WTC11 (cell line): ENCODE measurements at regions not wholly inside any gene's neighbourhood (a gene's known extent, or its start where the extent isn't known, plus 50 kb on each side); places are given as distances from the start of the nearest gene placed in this dataset.
A peak's percentile ranks its signal among the peaks of the same experiment; 100 is the strongest.

ENCODE experiments used
- ATAC-seq: fragments of 200-7000 bp; cut with Tn5 transposase; 2 replicates; pipeline ENCODE4 v1.10.0; 2021; ENCODE audit warnings: mild to moderate bottlenecking, moderate library complexity
- CTCF ChIA-PET: fragments of 300-600 bp; sonication (Branson Sonifier 250); formaldehyde crosslinking; loops from one replicate; lab custom pipeline; 2021; ENCODE audit warnings: antibody characterized with exemption; lab: Charles Lee
- POLR2A ChIA-PET: fragments of 350-600 bp; sonication (Branson Sonifier 250); formaldehyde crosslinking; loops from one replicate; lab custom pipeline; 2021; ENCODE audit warnings: antibody characterized with exemption; lab: Charles Lee
- DNase-seq: peaks from one replicate; pipeline ENCODE4 v3.0.0; 2021; ENCODE audit warnings: low spot score
- H3K27ac Mint-ChIP-seq: 2 replicates; pipeline ENCODE4 v1.8.0; 2021; ENCODE audit warnings: mixed read lengths
- H3K27me3 Mint-ChIP-seq: 2 replicates; pipeline ENCODE4 v1.8.0; 2021; ENCODE audit warnings: low read depth, mild to moderate bottlenecking, moderate library complexity, mixed read lengths
- H3K36me3 Mint-ChIP-seq: 2 replicates; pipeline ENCODE4 v1.8.0; 2021; ENCODE audit warnings: mixed read lengths
- H3K4me1 Mint-ChIP-seq: 2 replicates; pipeline ENCODE4 v1.8.0; 2022; ENCODE audit warnings: mixed read lengths
- H3K4me3 Mint-ChIP-seq: 2 replicates; pipeline ENCODE4 v1.8.0; 2021; ENCODE audit warnings: mild to moderate bottlenecking, moderate library complexity, mixed read lengths
- H3K9me3 Mint-ChIP-seq: 2 replicates; pipeline ENCODE4 v1.8.0; 2021; ENCODE audit warnings: mixed read lengths
- AFF4 ChIP-seq: sonication (generic); formaldehyde crosslinking; IDR thresholded peaks from 2 replicates; pipeline ENCODE4 v1.8.1; 2023; ENCODE audit warnings: mild to moderate bottlenecking, missing genetic modification reagents, borderline replicate concordance
- AR ChIP-seq: fragments of 250-450 bp; sonication (Bioruptor Pico); IDR thresholded peaks from 2 replicates; pipeline ENCODE4 v1.9.0; 2021; ENCODE audit warnings: mild to moderate bottlenecking
- ATF1 ChIP-seq: sonication (generic); formaldehyde crosslinking; IDR thresholded peaks from 2 replicates; pipeline ENCODE4 v1.8.1; 2023; ENCODE audit warnings: mild to moderate bottlenecking, moderate library complexity, missing genetic modification reagents
- ATF3 ChIP-seq: sonication (generic); formaldehyde crosslinking; conservative IDR thresholded peaks from 2 replicates; pipeline ENCODE4 v1.8.1; 2022; ENCODE audit warnings: mild to moderate bottlenecking, missing genetic modification reagents
- ERG ChIP-seq: fragments of 250-450 bp; sonication (Bioruptor Pico); IDR thresholded peaks from 2 replicates; pipeline ENCODE4 v1.8.0; 2021; ENCODE audit warnings: mild to moderate bottlenecking
- HMGXB4 ChIP-seq: sonication (generic); formaldehyde crosslinking; IDR thresholded peaks from 2 replicates; pipeline ENCODE4 v1.8.1; 2023; ENCODE audit warnings: mild to moderate bottlenecking, moderate library complexity, missing genetic modification reagents
- IRF1 ChIP-seq: sonication (generic); formaldehyde crosslinking; IDR thresholded peaks from 2 replicates; pipeline ENCODE4 v1.8.0; 2023; ENCODE audit warnings: missing genetic modification reagents
- MXD4 ChIP-seq: fragments of 250-450 bp; sonication (Bioruptor Pico); IDR thresholded peaks from 2 replicates; pipeline ENCODE4 v1.8.0; 2021; ENCODE audit warnings: mild to moderate bottlenecking, moderate library complexity, borderline replicate concordance
- SMAD3 ChIP-seq: sonication (generic); formaldehyde crosslinking; IDR thresholded peaks from 2 replicates; pipeline ENCODE4 v1.8.0; 2022; ENCODE audit warnings: missing genetic modification reagents, mild to moderate bottlenecking, borderline replicate concordance
- USF2 ChIP-seq: sonication (generic); formaldehyde crosslinking; IDR thresholded peaks from 2 replicates; pipeline ENCODE4 v1.8.1; 2023; ENCODE audit warnings: mild to moderate bottlenecking, missing genetic modification reagents, moderate library complexity
- ZBTB43 ChIP-seq: sonication (generic); formaldehyde crosslinking; IDR thresholded peaks from 2 replicates; pipeline ENCODE4 v1.8.1; 2023; ENCODE audit warnings: mild to moderate bottlenecking, missing genetic modification reagents
- ZNF281 ChIP-seq: sonication (generic); formaldehyde crosslinking; IDR thresholded peaks from 2 replicates; pipeline ENCODE4 v1.8.0; 2023; ENCODE audit warnings: mild to moderate bottlenecking, missing genetic modification reagents
- ZSCAN18 ChIP-seq: fragments of 250-450 bp; sonication (Bioruptor Pico); IDR thresholded peaks from 2 replicates; pipeline ENCODE4 v2.1.2; 2022; ENCODE audit warnings: mild to moderate bottlenecking, moderate library complexity

GRCh38 chr2:9102861-9103662 is 99.6 kb upstream of the MBOAT2 start:
- Mint-ChIP-seq H3K27ac (peak overlapping the region; percentile 15), H3K27me3 (peaks cover 21% of the 10 kb centered on the region), H3K36me3 (no peaks in the 10 kb centered on the region), H3K4me3 (peak overlapping the region; percentile 52), H3K4me1 (peaks cover 50% of the 10 kb centered on the region)
- ChIA-PET POLR2A (no interaction called here), CTCF (interaction anchor here (0.8 to 1.6 kb wide), 8 partner anchors 9 to 221 kb away, joined by 3 to 7 read pairs (median 3); no protein-coding TSS in a partner anchor)
- peak; percentile 56 for ATAC-seq
- no peak for TF ChIP-seq AFF4 (CRISPR knock-in tag)
- TF ChIP-seq HMGXB4 (CRISPR knock-in tag), result no peak
- no peak for TF ChIP-seq USF2 (CRISPR knock-in tag)
- TF ChIP-seq AR, result no peak
- no peak for TF ChIP-seq IRF1 (CRISPR knock-in tag)
- TF ChIP-seq ZNF281, result no peak
- TF ChIP-seq ATF3, result no peak
- TF ChIP-seq, all 79 proteins: peak for 0
- DNase-seq, result no peak
- no peaks in the 10 kb centered on the region for H3K9me3 Mint-ChIP-seq

- ChIA-PET POLR2A (no interaction called here), CTCF (no interaction called here)
- no peaks in the 10 kb centered on the region for H3K36me3 Mint-ChIP-seq
- no peak overlapping the region for H3K4me3 Mint-ChIP-seq
- no peaks in the 10 kb centered on the region for H3K9me3 Mint-ChIP-seq
- peaks cover 45% of the 10 kb centered on the region for H3K4me1 Mint-ChIP-seq
- no peak overlapping the region for H3K27ac Mint-ChIP-seq
- DNase-seq, result no peak
- ATAC-seq, result no peak
- peaks cover 21% of the 10 kb centered on the region for H3K27me3 Mint-ChIP-seq
- TF ChIP-seq ATF1 (CRISPR knock-in tag) (no peak), MXD4 (CRISPR knock-in tag) (no peak), SMAD3 (CRISPR knock-in tag) (no peak), ZBTB43 (CRISPR knock-in tag) (no peak), ERG (CRISPR knock-in tag) (no peak), ZSCAN18 (CRISPR knock-in tag) (no peak)
These were observed 98.4 kb upstream of the MBOAT2 start for GRCh38 chr2:9101763-9102425.
